ENCODE measurements at regions not wholly inside any gene's neighbourhood (a gene's known extent, or its start where the extent isn't known, plus 50 kb on each side); places are given as distances from the start of the nearest gene placed in this dataset.

GRCh38 chr9:74304598-74304997 lies 192.5 kb upstream of the RORB start:
- POLR2A ChIA-PET = no interaction called here

GRCh38 chr9:74309654-74310053 lies 187.5 kb upstream of the RORB start:
- Mint-ChIP-seq H3K27me3 (no peaks in the 10 kb centered on the region), H3K4me3 (no peak overlapping the region), H3K4me1 (no peaks in the 10 kb centered on the region), H3K36me3 (ENCODE audit: low read depth) (no peaks in the 10 kb centered on the region), H3K9me3 (ENCODE audit: low read depth) (peaks cover 5% of the 10 kb centered on the region), H3K27ac (no peak overlapping the region)
- ChIA-PET CTCF (no interaction called here), POLR2A (no interaction called here)
- intact Hi-C loops (cut with DNase I, micrococcal nuclease) = no loop called here
- DNase-seq (no peak), ATAC-seq (no peak)

More at GRCh38 chr9:74304598-74304997, 192.5 kb upstream of the RORB start:
- no peak overlapping the region for H3K27ac Mint-ChIP-seq
- CTCF ChIA-PET = no interaction called here
- no peak for ATAC-seq
- no peaks in the 10 kb centered on the region for H3K4me1 Mint-ChIP-seq
- no peak overlapping the region for H3K4me3 Mint-ChIP-seq
- intact Hi-C loops (cut with DNase I, micrococcal nuclease) = no loop called here
- H3K36me3 Mint-ChIP-seq (ENCODE audit: low read depth) = no peaks in the 10 kb centered on the region
- no peak for DNase-seq
- H3K9me3 Mint-ChIP-seq (ENCODE audit: low read depth) = no peaks in the 10 kb centered on the region
- H3K27me3 Mint-ChIP-seq = no peaks in the 10 kb centered on the region

GRCh38 chr9:74317235-74317634 lies 179.9 kb upstream of the RORB start:
- intact Hi-C loops (cut with DNase I, micrococcal nuclease) = no loop called here
- Mint-ChIP-seq H3K27me3 (no peaks in the 10 kb centered on the region), H3K4me1 (no peaks in the 10 kb centered on the region), H3K4me3 (no peak overlapping the region), H3K9me3 (ENCODE audit: low read depth) (no peaks in the 10 kb centered on the region), H3K36me3 (ENCODE audit: low read depth) (no peaks in the 10 kb centered on the region), H3K27ac (no peak overlapping the region)
- DNase-seq (no peak), ATAC-seq (no peak)
- ChIA-PET CTCF (no interaction called here), POLR2A (no interaction called here)

- Mint-ChIP-seq H3K4me3 (no peak overlapping the region), H3K27ac (no peak overlapping the region), H3K9me3 (ENCODE audit: low read depth) (peaks cover 2% of the 10 kb centered on the region), H3K27me3 (no peaks in the 10 kb centered on the region), H3K36me3 (ENCODE audit: low read depth) (no peaks in the 10 kb centered on the region), H3K4me1 (no peaks in the 10 kb centered on the region)
- POLR2A ChIA-PET = no interaction called here
- CTCF ChIA-PET = no interaction called here
- intact Hi-C loops (cut with DNase I, micrococcal nuclease) = no loop called here
- DNase-seq (no peak), ATAC-seq (no peak)
Measured at GRCh38 chr9:74321396-74321795, 175.7 kb upstream of the RORB start.

- DNase-seq (no peak), ATAC-seq (no peak)
- Mint-ChIP-seq H3K36me3 (ENCODE audit: low read depth) (no peaks in the 10 kb centered on the region), H3K4me1 (no peaks in the 10 kb centered on the region), H3K4me3 (no peak overlapping the region), H3K27ac (no peak overlapping the region), H3K27me3 (no peaks in the 10 kb centered on the region), H3K9me3 (ENCODE audit: low read depth) (peaks cover 2% of the 10 kb centered on the region)
- POLR2A ChIA-PET = no interaction called here
- intact Hi-C loops (cut with DNase I, micrococcal nuclease) = no loop called here
- CTCF ChIA-PET = no interaction called here
Measured at GRCh38 chr9:74322661-74323314, 174.3 kb upstream of the RORB start.

GRCh38 chr9:74330487-74331214 lies 166.5 kb upstream of the RORB start:
- Mint-ChIP-seq H3K27ac (no peak overlapping the region), H3K9me3 (ENCODE audit: low read depth) (no peaks in the 10 kb centered on the region), H3K36me3 (ENCODE audit: low read depth) (no peaks in the 10 kb centered on the region), H3K27me3 (no peaks in the 10 kb centered on the region), H3K4me1 (peaks cover 2% of the 10 kb centered on the region), H3K4me3 (no peak overlapping the region)
- POLR2A ChIA-PET = no interaction called here
- ATAC-seq (no peak), DNase-seq (no peak)
- intact Hi-C loops (cut with DNase I, micrococcal nuclease) = no loop called here
- CTCF ChIA-PET = interaction anchor here (0.6 kb wide), 1 partner anchor 378 kb away, joined by 4 read pairs; no protein-coding TSS in a partner anchor

- Mint-ChIP-seq H3K36me3 (ENCODE audit: low read depth) (no peaks in the 10 kb centered on the region), H3K27me3 (no peaks in the 10 kb centered on the region), H3K4me1 (peaks cover 2% of the 10 kb centered on the region), H3K27ac (no peak overlapping the region), H3K4me3 (no peak overlapping the region), H3K9me3 (ENCODE audit: low read depth) (no peaks in the 10 kb centered on the region)
- intact Hi-C loops (cut with DNase I, micrococcal nuclease) = no loop called here
- DNase-seq (no peak), ATAC-seq (no peak)
- ChIA-PET POLR2A (no interaction called here), CTCF (interaction anchor here (0.6 kb wide), 1 partner anchor 379 kb away, joined by 4 read pairs; no protein-coding TSS in a partner anchor)
Measured at GRCh38 chr9:74331607-74332006, 165.5 kb upstream of the RORB start.

GRCh38 chr9:74333384-74334032 lies 163.6 kb upstream of the RORB start:
- intact Hi-C loops (cut with DNase I, micrococcal nuclease) = no loop called here
- no peak overlapping the region for H3K4me3 Mint-ChIP-seq
- ChIA-PET POLR2A (no interaction called here), CTCF (no interaction called here)
- H3K4me1 Mint-ChIP-seq = peaks cover 2% of the 10 kb centered on the region
- DNase-seq (no peak), ATAC-seq (no peak)
- no peaks in the 10 kb centered on the region for H3K27me3 Mint-ChIP-seq
- H3K27ac Mint-ChIP-seq = no peak overlapping the region
- no peaks in the 10 kb centered on the region for H3K36me3 Mint-ChIP-seq (ENCODE audit: low read depth)
- H3K9me3 Mint-ChIP-seq (ENCODE audit: low read depth) = no peaks in the 10 kb centered on the region

- DNase-seq (no peak), ATAC-seq (no peak)
- Mint-ChIP-seq H3K27ac (no peak overlapping the region), H3K27me3 (no peaks in the 10 kb centered on the region), H3K4me3 (no peak overlapping the region), H3K9me3 (ENCODE audit: low read depth) (no peaks in the 10 kb centered on the region), H3K4me1 (peaks cover 2% of the 10 kb centered on the region), H3K36me3 (ENCODE audit: low read depth) (no peaks in the 10 kb centered on the region)
- intact Hi-C loops (cut with DNase I, micrococcal nuclease) = no loop called here
- ChIA-PET POLR2A (no interaction called here), CTCF (no interaction called here)
Measured at GRCh38 chr9:74334271-74334670, 162.9 kb upstream of the RORB start.

GRCh38 chr9:74336161-74336560 lies 161.0 kb upstream of the RORB start:
- H3K36me3 Mint-ChIP-seq (ENCODE audit: low read depth) = no peaks in the 10 kb centered on the region
- ChIA-PET CTCF (no interaction called here), POLR2A (no interaction called here)
- no peak overlapping the region for H3K4me3 Mint-ChIP-seq
- no peak overlapping the region for H3K27ac Mint-ChIP-seq
- H3K9me3 Mint-ChIP-seq (ENCODE audit: low read depth) = peaks cover 3% of the 10 kb centered on the region
- ATAC-seq (no peak), DNase-seq (no peak)
- H3K4me1 Mint-ChIP-seq = peaks cover 2% of the 10 kb centered on the region
- H3K27me3 Mint-ChIP-seq = no peaks in the 10 kb centered on the region
- intact Hi-C loops (cut with DNase I, micrococcal nuclease) = no loop called here

- ChIA-PET POLR2A (no interaction called here), CTCF (no interaction called here)
- ATAC-seq = no peak
Measured at GRCh38 chr9:74348777-74349176, 148.4 kb upstream of the RORB start.

GRCh38 chr9:74355107-74355506 lies 142.0 kb upstream of the RORB start:
- no peak for DNase-seq
- H3K9me3 Mint-ChIP-seq (ENCODE audit: low read depth) = no peaks in the 10 kb centered on the region
- no peaks in the 10 kb centered on the region for H3K27me3 Mint-ChIP-seq
- H3K4me1 Mint-ChIP-seq = no peaks in the 10 kb centered on the region
- no peak overlapping the region for H3K4me3 Mint-ChIP-seq
- POLR2A ChIA-PET = no interaction called here
- H3K36me3 Mint-ChIP-seq (ENCODE audit: low read depth) = no peaks in the 10 kb centered on the region
- intact Hi-C loops (cut with DNase I, micrococcal nuclease) = no loop called here
- H3K27ac Mint-ChIP-seq = no peak overlapping the region
- CTCF ChIA-PET = no interaction called here
- ATAC-seq = no peak

More at GRCh38 chr9:74348777-74349176, 148.4 kb upstream of the RORB start:
- no peaks in the 10 kb centered on the region for H3K4me1 Mint-ChIP-seq
- no peaks in the 10 kb centered on the region for H3K36me3 Mint-ChIP-seq (ENCODE audit: low read depth)
- H3K9me3 Mint-ChIP-seq (ENCODE audit: low read depth) = no peaks in the 10 kb centered on the region
- no peak for DNase-seq
- no peak overlapping the region for H3K27ac Mint-ChIP-seq
- no peak overlapping the region for H3K4me3 Mint-ChIP-seq
- no peaks in the 10 kb centered on the region for H3K27me3 Mint-ChIP-seq
- intact Hi-C loops (cut with DNase I, micrococcal nuclease) = no loop called here

Measured in activated CD4-positive, alpha-beta T cell treated with anti-CD3 and anti-CD28 coated beads for 36 hours (primary cell).